ENCODE measurements at regions not wholly inside any gene's neighbourhood (a gene's known extent, or its start where the extent isn't known, plus 50 kb on each side); places are given as distances from the start of the nearest gene placed in this dataset.
A peak's percentile ranks its signal among the peaks of the same experiment; 100 is the strongest.
"Not testable (repeated sequence)": the region's sequence is repeated elsewhere in the genome, so short reads cannot be mapped to it uniquely, and the experiment has no call there.

DNA sequence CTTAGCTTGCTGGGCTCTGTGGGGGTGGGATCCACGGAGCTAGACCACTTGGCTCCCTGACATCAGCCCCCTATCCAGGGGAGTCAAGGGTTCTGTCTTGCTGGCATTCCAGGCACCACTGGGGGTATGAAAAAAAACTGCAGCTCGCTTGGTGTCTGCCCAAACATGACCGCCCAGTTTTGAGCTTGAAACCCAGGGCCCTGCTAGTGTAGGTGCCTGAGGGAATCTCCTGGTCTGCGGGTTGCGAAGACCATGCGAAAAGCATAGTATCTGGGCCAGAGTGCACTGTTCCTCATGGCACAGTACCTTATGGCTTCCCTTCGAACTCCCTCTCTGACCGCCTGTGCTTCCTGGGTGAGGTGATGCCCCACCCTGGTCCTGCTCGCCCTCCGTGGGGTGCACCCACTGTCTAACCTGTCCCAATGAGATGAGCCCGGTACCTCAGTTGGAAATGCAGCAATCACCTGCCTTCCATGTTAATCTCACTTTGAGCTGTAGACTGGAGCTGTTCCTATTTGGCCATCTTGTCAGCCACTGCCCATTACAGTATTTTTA is 120.8 kb upstream of the TNFSF11 start:
- in situ Hi-C loops (cut with HindIII; ENCODE audit: low pct_unique_long_range_greater_than_20kb, low sequenced_read_pairs) = no loop called here
- DNase-seq (ENCODE audit: low read depth, low spot score) = no peak

- in situ Hi-C loops (cut with HindIII; ENCODE audit: low pct_unique_long_range_greater_than_20kb, low sequenced_read_pairs) = no loop called here
Observed at GRCh38 chr13:42454749-42455148, 119.2 kb upstream of the TNFSF11 start.

GRCh38 chr13:42458193-42458592 is 115.8 kb upstream of the TNFSF11 start:
- in situ Hi-C loops (cut with HindIII; ENCODE audit: low pct_unique_long_range_greater_than_20kb, low sequenced_read_pairs) = no loop called here

More at GRCh38 chr13:42454749-42455148, 119.2 kb upstream of the TNFSF11 start:
- no peak for DNase-seq (ENCODE audit: low read depth, low spot score)

DNA sequence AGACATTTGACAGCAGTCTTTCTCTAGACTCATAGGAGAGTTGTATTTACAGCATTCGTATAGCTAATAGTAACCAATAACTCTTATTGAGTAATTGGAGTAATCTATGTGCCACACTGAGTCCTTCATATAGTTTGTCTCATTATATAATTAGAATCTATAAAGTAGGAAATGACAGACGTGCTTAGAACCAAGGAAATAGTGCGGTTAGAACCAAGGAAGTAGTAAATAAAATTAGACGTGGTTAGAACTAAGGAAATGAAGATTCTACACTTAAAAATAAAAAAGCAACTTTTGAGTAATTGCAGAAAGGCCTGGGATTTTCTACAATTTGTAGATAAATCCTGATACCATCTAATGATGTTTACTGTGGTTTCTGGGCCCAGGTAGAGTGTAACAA is 107.8 kb upstream of the TNFSF11 start:
- in situ Hi-C loops (cut with HindIII; ENCODE audit: low pct_unique_long_range_greater_than_20kb, low sequenced_read_pairs) = no loop called here
- DNase-seq (ENCODE audit: low read depth, low spot score) = no peak

More at GRCh38 chr13:42458193-42458592, 115.8 kb upstream of the TNFSF11 start:
- no peak for DNase-seq (ENCODE audit: low read depth, low spot score)

DNA sequence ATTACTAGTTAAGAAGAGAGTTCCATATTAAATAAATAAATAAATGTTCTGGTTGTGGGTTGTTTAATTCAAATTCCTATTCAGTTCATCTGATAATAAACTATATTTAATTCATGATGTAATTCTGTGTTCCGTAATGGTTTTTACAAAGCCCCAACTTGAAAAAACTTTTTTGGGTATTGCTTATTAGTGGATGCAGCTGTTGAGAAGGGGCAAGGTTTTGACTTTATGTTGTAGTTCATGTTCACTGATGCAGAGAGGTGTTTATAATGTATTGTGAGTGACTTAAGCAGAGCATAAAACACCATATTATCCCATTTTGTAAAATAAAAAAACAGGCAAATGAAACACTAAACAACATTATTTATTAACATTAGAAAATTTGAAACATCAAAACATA is 107.3 kb upstream of the TNFSF11 start:
- DNase-seq (ENCODE audit: low read depth, low spot score) = no peak
- in situ Hi-C loops (cut with HindIII; ENCODE audit: low pct_unique_long_range_greater_than_20kb, low sequenced_read_pairs) = no loop called here

- in situ Hi-C loops (cut with HindIII; ENCODE audit: low pct_unique_long_range_greater_than_20kb, low sequenced_read_pairs) = no loop called here
- DNase-seq (ENCODE audit: low read depth, low spot score) = peak; percentile 82
Observed at GRCh38 chr13:42474954-42475353, 99.0 kb upstream of the TNFSF11 start.

GRCh38 chr13:42477596-42478190 is 96.3 kb upstream of the TNFSF11 start:
- no peak for DNase-seq (ENCODE audit: low read depth, low spot score)
- in situ Hi-C loops (cut with HindIII; ENCODE audit: low pct_unique_long_range_greater_than_20kb, low sequenced_read_pairs) = no loop called here

GRCh38 chr13:42478531-42479156 is 95.3 kb upstream of the TNFSF11 start:
- in situ Hi-C loops (cut with HindIII; ENCODE audit: low pct_unique_long_range_greater_than_20kb, low sequenced_read_pairs) = no loop called here
- peak; percentile 79 for DNase-seq (ENCODE audit: low read depth, low spot score)

DNA sequence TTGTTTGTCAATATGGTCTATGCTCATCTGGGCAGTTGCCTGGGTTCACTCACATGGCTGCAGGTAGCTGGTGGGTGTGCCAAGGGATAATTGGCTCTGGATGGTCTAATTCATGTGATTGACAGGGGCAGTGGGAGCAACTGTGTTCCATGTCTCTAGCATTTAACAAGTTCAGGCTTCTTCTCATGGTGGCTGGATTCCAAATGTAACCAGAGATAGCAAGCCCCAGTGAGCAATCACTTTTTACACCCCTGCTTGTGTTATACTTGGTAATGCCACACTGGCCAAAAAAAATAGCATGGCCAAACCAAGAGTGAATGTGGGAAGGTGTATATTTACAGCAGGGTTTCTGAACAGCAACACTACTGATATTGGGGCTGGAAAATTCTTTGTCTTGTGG is 89.6 kb upstream of the TNFSF11 start:
- DNase-seq (ENCODE audit: low read depth, low spot score) = no peak
- in situ Hi-C loops (cut with HindIII; ENCODE audit: low pct_unique_long_range_greater_than_20kb, low sequenced_read_pairs) = no loop called here

DNA sequence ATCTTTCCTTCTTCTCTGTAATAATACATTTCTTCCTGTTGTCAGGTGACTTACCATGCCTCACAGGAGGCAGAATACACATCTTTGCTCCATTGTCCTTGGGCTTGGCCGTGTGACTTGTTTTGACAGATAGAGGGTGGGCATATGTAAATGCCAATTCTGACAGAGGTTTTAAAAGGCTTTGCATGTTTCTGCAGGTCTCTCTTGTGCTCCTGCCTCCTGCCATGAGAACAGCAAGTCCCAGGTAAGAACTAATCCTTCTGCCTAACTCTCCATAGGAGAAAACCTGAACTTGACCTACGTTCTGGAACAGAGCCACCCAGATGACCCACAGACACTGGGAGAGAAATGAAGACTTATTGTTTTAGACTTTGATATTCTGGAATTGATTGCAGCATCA is 88.7 kb upstream of the TNFSF11 start:
- DNase-seq (ENCODE audit: low read depth, low spot score) = no peak
- in situ Hi-C loops (cut with HindIII; ENCODE audit: low pct_unique_long_range_greater_than_20kb, low sequenced_read_pairs) = no loop called here

DNA sequence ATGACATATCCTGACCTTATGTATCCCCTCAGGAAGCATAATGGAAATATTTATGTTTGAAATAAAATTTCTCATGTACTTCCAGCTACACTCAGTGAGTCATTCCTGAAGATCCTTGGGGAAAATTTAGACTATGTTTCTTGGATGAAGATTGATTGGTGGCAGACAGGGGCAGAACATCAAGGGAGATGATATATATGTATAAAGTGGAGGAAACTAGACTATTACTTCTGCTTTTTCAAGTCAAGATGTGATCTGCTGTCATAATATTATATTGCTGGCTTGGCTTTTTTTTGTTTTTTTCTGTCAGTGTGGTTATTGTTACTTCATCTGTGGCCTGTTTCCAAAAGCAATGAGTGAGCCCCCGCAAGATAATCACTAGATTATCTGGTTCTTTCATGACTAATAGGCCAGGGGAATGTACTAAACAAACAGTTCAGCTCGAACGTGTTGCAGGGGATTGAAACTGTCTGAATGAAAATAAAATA is 87.2 kb upstream of the TNFSF11 start:
- in situ Hi-C loops (cut with HindIII; ENCODE audit: low pct_unique_long_range_greater_than_20kb, low sequenced_read_pairs) = no loop called here
- DNase-seq (ENCODE audit: low read depth, low spot score) = no peak

- DNase-seq (ENCODE audit: low read depth, low spot score) = no peak
- in situ Hi-C loops (cut with HindIII; ENCODE audit: low pct_unique_long_range_greater_than_20kb, low sequenced_read_pairs) = no loop called here
Observed at GRCh38 chr13:42487221-42487620, 86.7 kb upstream of the TNFSF11 start.

DNA sequence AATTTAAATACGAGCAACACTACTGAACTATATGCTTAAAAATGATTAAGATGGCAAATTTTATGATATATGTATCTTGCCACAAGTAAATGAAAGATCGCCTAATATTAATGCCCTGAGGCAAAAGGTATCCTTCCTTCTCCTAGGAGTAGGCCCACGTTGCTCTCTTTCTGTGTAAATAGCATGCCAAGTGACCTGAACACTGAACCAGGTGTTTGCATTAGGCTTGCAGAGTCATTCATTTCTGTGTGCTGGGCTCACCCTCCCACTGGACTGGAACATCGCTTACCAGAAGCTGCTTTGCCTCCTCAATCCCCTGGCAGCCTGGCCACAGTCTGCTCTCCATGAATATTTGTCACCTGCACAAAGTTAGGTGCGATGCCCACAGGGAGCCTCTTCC is 83.3 kb upstream of the TNFSF11 start:
- in situ Hi-C loops (cut with HindIII; ENCODE audit: low pct_unique_long_range_greater_than_20kb, low sequenced_read_pairs) = no loop called here
- no peak for DNase-seq (ENCODE audit: low read depth, low spot score)

- in situ Hi-C loops (cut with HindIII; ENCODE audit: low pct_unique_long_range_greater_than_20kb, low sequenced_read_pairs) = no loop called here
- no peak for DNase-seq (ENCODE audit: low read depth, low spot score)
Observed at GRCh38 chr13:42492372-42492920, 81.5 kb upstream of the TNFSF11 start.

DNA sequence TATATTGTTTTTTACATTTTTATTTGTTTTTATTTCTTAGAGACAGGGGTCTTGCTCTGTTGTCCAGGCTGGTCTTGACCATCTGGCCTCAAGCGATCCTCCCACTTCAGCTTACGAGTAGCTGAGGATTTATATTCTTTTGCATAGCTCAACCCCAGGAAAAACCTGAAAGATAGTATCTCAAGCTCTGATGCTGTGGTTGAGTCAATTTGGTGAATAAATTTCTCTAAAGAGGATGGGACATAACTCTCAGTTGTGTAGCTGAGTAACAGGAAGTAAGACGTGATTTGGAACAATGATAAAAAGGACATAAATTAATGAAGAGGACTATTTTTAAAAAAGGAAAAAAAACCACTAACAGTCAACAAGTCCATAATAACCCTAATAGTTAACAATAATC is 79.8 kb upstream of the TNFSF11 start:
- no peak for DNase-seq (ENCODE audit: low read depth, low spot score)

GRCh38 chr13:42495255-42495654 is 78.7 kb upstream of the TNFSF11 start:
- in situ Hi-C loops (cut with HindIII; ENCODE audit: low pct_unique_long_range_greater_than_20kb, low sequenced_read_pairs) = no loop called here
- DNase-seq (ENCODE audit: low read depth, low spot score) = no peak

More for the DNA sequence above, 79.8 kb upstream of the TNFSF11 start:
- in situ Hi-C loops (cut with HindIII; ENCODE audit: low pct_unique_long_range_greater_than_20kb, low sequenced_read_pairs) = no loop called here

DNA sequence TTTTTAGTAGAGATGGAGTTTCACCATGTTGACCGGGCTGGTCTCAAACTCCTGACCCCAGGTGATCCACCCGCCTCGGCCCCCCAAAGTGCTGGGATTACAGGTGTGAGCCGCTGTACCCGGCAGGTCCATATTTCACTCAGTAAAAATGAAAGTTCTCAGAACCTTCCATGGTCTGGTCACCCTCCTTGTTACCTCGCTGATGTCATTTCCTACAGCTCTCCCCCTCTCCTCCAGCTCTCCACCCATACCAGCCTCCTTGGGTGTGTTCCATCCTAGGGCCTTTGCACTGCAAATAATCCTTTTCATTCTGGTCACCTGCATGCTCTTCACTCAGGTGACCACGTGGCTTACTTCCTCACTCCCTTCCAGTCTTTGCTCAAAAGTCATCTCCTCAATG is 78.2 kb upstream of the TNFSF11 start:
- in situ Hi-C loops (cut with HindIII; ENCODE audit: low pct_unique_long_range_greater_than_20kb, low sequenced_read_pairs) = no loop called here
- no peak for DNase-seq (ENCODE audit: low read depth, low spot score)

DNA sequence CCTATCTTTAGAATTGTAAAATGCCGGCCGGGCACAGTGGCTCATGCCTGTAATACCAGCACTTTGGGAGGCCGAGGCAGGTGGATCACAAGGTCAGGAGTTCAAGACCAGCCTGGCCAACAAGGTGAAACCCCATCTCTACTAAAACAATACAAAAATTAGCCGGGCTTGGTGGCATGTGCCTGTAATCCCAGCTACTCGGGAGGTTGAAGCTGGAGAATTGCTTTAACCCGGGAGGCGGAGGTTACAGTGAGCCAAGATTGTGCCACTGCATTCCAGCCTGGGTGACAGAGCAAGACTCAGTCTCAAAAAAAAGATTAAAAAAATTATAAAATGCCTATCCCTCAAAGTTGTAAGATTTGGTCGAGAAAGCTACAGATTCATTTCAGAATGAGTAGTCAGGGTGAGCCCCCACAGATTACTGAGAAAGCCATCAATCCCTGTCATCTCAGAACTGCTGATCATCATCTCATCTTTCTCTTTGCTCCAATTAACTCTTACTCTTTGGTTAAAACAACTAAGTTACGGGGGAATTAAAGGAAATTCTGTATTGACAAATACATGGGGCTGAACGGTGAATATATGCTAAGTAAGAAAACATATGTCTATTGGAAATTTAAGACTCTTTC is 76.9 kb upstream of the TNFSF11 start:
- in situ Hi-C loops (cut with HindIII; ENCODE audit: low pct_unique_long_range_greater_than_20kb, low sequenced_read_pairs); DNase-seq (ENCODE audit: low read depth, low spot score): not testable (repeated sequence)
